GM23338 (cell line): ENCODE measurements at regions not wholly inside any gene's neighbourhood (a gene's known extent, or its start where the extent isn't known, plus 50 kb on each side); places are given as distances from the start of the nearest gene placed in this dataset.
"Not testable (repeated sequence)": the region's sequence is repeated elsewhere in the genome, so short reads cannot be mapped to it uniquely, and the experiment has no call there.

Experiments
- ATAC-seq: fragments of 200-7000 bp; cut with Tn5 transposase; 3 replicates; pipeline ENCODE4 v1.9.1; 2020
- DNase-seq: peaks from one replicate; pipeline ENCODE4 v3.0.0-alpha.2; 2015; ENCODE audit warnings: low spot score
- H2AFZ ChIP-seq: fragments of 200-600 bp; sonication (generic); 2 replicates; pipeline ENCODE4 v1.8.0; 2016; ENCODE audit warnings: antibody characterized with exemption, mild to moderate bottlenecking, moderate library complexity
- H3F3A ChIP-seq: fragments of 200-600 bp; sonication (generic); replicated peaks from 2 replicates; pipeline ENCODE4 v1.8.0; 2017; ENCODE audit warnings: antibody characterized with exemption, mixed run types, low read depth
- H3K27ac ChIP-seq: fragments of 200-600 bp; sonication (generic); 2 replicates; pipeline ENCODE4 v1.6.1; 2016; ENCODE audit warnings: low read depth
- H3K27me3 ChIP-seq: fragments of 200-600 bp; sonication (generic); 2 replicates; pipeline ENCODE4 v1.8.0; 2016; ENCODE audit warnings: mild to moderate bottlenecking, mixed run types, moderate library complexity; ENCODE audit not compliant: insufficient read depth
- H3K36me3 ChIP-seq: fragments of 200-600 bp; sonication (generic); 2 replicates; pipeline ENCODE4 v1.8.0; 2016; ENCODE audit warnings: mild to moderate bottlenecking; ENCODE audit not compliant: insufficient read depth
- H3K4me1 ChIP-seq: fragments of 200-600 bp; sonication (generic); 2 replicates; pipeline ENCODE4 v1.8.0; 2016; ENCODE audit warnings: mild to moderate bottlenecking, moderate library complexity; ENCODE audit not compliant: insufficient read depth
- H3K4me2 ChIP-seq: fragments of 200-600 bp; sonication (generic); 2 replicates; pipeline ENCODE4 v1.7.1; 2017; ENCODE audit warnings: mixed run types
- H3K4me3 ChIP-seq: fragments of 200-600 bp; sonication (generic); 2 replicates; pipeline ENCODE4 v1.6.1; 2016; ENCODE audit warnings: mixed run types
- H3K79me2 ChIP-seq: fragments of 200-600 bp; sonication (generic); replicated peaks from 2 replicates; pipeline ENCODE4 v1.8.0; 2017; ENCODE audit warnings: mild to moderate bottlenecking; ENCODE audit not compliant: insufficient read depth
- H3K9me2 ChIP-seq: fragments of 200-600 bp; sonication (generic); 2 replicates; pipeline ENCODE4 v1.8.0; 2017; ENCODE audit not compliant: insufficient read depth
- H4K20me1 ChIP-seq: fragments of 200-600 bp; sonication (generic); replicated peaks from 2 replicates; pipeline ENCODE4 v1.8.0; 2017; ENCODE audit warnings: mild to moderate bottlenecking; ENCODE audit not compliant: insufficient read depth
- H3K27ac Mint-ChIP-seq: 2 replicates; pipeline ENCODE4 v1.8.0; 2020; ENCODE audit warnings: inconsistent platforms, mild to moderate bottlenecking, moderate library complexity, mixed read lengths
- H3K27me3 Mint-ChIP-seq: 3 replicates; pipeline ENCODE4 v1.8.0; 2022; ENCODE audit warnings: low read depth, mild to moderate bottlenecking, moderate library complexity, mixed read lengths, inconsistent platforms; ENCODE audit not compliant: insufficient read depth, poor library complexity
- H3K36me3 Mint-ChIP-seq: 3 replicates; pipeline ENCODE4 v1.8.0; 2021; ENCODE audit warnings: low read depth, mild to moderate bottlenecking, inconsistent platforms, moderate library complexity, mixed read lengths
- H3K4me1 Mint-ChIP-seq: 3 replicates; pipeline ENCODE4 v1.8.0; 2020; ENCODE audit warnings: mild to moderate bottlenecking, inconsistent platforms, mixed read lengths
- H3K4me3 Mint-ChIP-seq: 3 replicates; pipeline ENCODE4 v1.8.0; 2021; ENCODE audit warnings: moderate library complexity, mild to moderate bottlenecking, inconsistent platforms, mixed read lengths
- H3K9me3 Mint-ChIP-seq: 3 replicates; pipeline ENCODE4 v1.8.0; 2020; ENCODE audit warnings: moderate library complexity, mild to moderate bottlenecking, inconsistent platforms, mixed read lengths
- CREB1 ChIP-seq: fragments of 250-450 bp; sonication (Bioruptor Pico); IDR thresholded peaks from 2 replicates; pipeline ENCODE4 v1.5.0; 2020; ENCODE audit warnings: low read depth, mild to moderate bottlenecking, moderate library complexity
- CTCF ChIP-seq, 2 experiments: fragments of 200-600 bp in 1 of 2; sonication (generic) in 1 of 2; conservative IDR thresholded peaks; 2 replicates each; pipeline versions ENCODE4 v1.5.1 to v1.6.1; 2016 to 2017; ENCODE audit warnings: antibody characterized with exemption in 2 of 2, low read depth in 2 of 2, mild to moderate bottlenecking in 2 of 2, moderate library complexity in 1 of 2
- EZH2 ChIP-seq: fragments of 200-600 bp; sonication (generic); IDR thresholded peaks from one replicate; pipeline ENCODE4 v1.8.0; 2017; ENCODE audit warnings: antibody characterized with exemption, mild to moderate bottlenecking, low read depth; ENCODE audit not compliant: unreplicated experiment
- JUNB ChIP-seq: IDR thresholded peaks from one replicate; pipeline ENCODE4 v1.6.1; 2016; ENCODE audit warnings: antibody characterized with exemption; ENCODE audit not compliant: unreplicated experiment
- NANOG ChIP-seq: IDR thresholded peaks from 2 replicates; pipeline ENCODE4 v1.6.1; 2016; ENCODE audit warnings: antibody characterized with exemption, borderline replicate concordance
- REST ChIP-seq: IDR thresholded peaks from one replicate; pipeline ENCODE4 v1.6.1; 2018; ENCODE audit warnings: antibody characterized with exemption; ENCODE audit not compliant: unreplicated experiment
- STAT1 ChIP-seq: IDR thresholded peaks from one replicate; pipeline ENCODE4 v1.6.1; 2016; ENCODE audit warnings: antibody characterized with exemption; ENCODE audit not compliant: unreplicated experiment
- ZNF114 ChIP-seq: fragments of 250-450 bp; sonication (Bioruptor Pico); IDR thresholded peaks from 2 replicates; pipeline ENCODE4 v1.5.0; 2020; ENCODE audit warnings: mild to moderate bottlenecking, moderate library complexity
- ZNF331 ChIP-seq: fragments of 250-450 bp; sonication (Bioruptor Pico); IDR thresholded peaks from 2 replicates; pipeline ENCODE4 v1.5.0; 2020; ENCODE audit warnings: low read depth, mild to moderate bottlenecking, moderate library complexity
- ZNF462 ChIP-seq: fragments of 250-450 bp; sonication (Bioruptor Pico); IDR thresholded peaks from 2 replicates; pipeline ENCODE4 v1.5.0; 2020; ENCODE audit warnings: mild to moderate bottlenecking, moderate library complexity

- TF ChIP-seq ZNF462 (CRISPR knock-in tag) = no peak
- TF ChIP-seq JUNB = no peak
Measured at GRCh38 chr12:102305486-102305885, 107.9 kb upstream of the PMCH start (continued).

DNA sequence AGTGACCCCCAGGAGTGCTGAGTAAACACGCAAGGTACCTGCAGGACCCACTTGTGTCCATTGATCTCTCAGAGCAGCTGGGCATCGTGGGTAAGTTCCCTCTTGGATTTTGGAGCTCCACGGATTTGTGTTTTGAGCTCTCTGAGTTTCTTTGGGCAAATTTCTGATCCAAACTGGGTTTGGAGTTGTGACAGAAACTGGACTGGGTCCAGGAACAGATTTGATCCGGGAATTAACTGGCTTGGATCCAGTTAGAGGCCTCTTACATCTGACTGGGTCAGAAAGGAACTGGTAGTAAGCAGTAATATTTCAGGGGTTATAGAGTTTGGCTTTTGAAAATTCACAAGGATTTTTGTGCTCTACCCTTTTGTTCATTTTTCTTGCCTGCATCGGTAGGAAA lies 107.0 kb upstream of the PMCH start:
- not testable (repeated sequence) for H3K9me2 ChIP-seq, H3F3A ChIP-seq, ATAC-seq, H3K4me1 ChIP-seq, H3K4me1 Mint-ChIP-seq, H2AFZ ChIP-seq, H3K27ac ChIP-seq, DNase-seq, H3K27me3 Mint-ChIP-seq, H3K27ac Mint-ChIP-seq, H3K4me2 ChIP-seq, H3K36me3 ChIP-seq, H3K4me3 Mint-ChIP-seq, H4K20me1 ChIP-seq, H3K27me3 ChIP-seq, H3K4me3 ChIP-seq, H3K79me2 ChIP-seq
- Mint-ChIP-seq H3K36me3 (peaks cover 12% of the 10 kb centered on the region; the same call in 2 of the 3 replicates), H3K9me3 (peaks cover 28% of the 10 kb centered on the region)

DNA sequence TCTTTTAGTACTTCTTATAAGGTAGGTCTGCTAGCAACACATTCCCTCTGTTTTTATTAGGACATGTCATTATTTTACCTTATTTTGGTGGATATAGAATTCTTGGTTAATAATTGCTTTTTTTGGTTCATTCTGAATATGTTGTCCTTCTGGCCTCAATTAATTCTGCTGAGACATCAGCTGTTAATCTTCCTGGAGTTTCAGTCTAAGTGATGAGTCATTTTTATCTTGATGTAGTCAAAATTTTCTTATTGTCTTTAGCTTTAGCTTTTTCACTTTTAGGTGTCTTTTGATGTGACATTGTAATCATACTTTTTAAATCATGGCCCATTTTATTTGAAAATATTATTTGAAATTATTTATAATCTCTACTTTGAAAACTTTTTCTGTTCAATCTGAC lies 104.9 kb upstream of the PMCH start:
- Mint-ChIP-seq H3K27me3 (no peaks in the 10 kb centered on the region), H3K9me3 (peaks cover 21% of the 10 kb centered on the region), H3K27ac (no peak overlapping the region), H3K36me3 (peaks cover 12% of the 10 kb centered on the region; the same call in 2 of the 3 replicates), H3K4me1 (no peaks in the 10 kb centered on the region), H3K4me3 (no peak overlapping the region)
- DNase-seq (no peak), ATAC-seq (no peak)
- Histone ChIP-seq H3K4me2 (no peak overlapping the region), H4K20me1 (no peaks in the 10 kb centered on the region), H3F3A (no peaks in the 10 kb centered on the region), H3K79me2 (no peaks in the 10 kb centered on the region), H3K36me3 (0 out of 2 replicates have a peak, but pooled peaks cover 5% of the 10 kb centered on the region), H2AFZ (no peak overlapping the region), H3K27me3 (no peaks in the 10 kb centered on the region), H3K4me3 (no peak overlapping the region), H3K27ac (no peak overlapping the region), H3K4me1 (no peaks in the 10 kb centered on the region), H3K9me2 (no peaks in the 10 kb centered on the region)
- no peak for TF ChIP-seq ZNF331 (CRISPR knock-in tag)
- TF ChIP-seq ZNF114 (CRISPR knock-in tag) = no peak
- no peak for TF ChIP-seq CREB1 (CRISPR knock-in tag)
- TF ChIP-seq STAT1 = no peak
- no peak for TF ChIP-seq REST
- TF ChIP-seq NANOG = no peak
- no peak for TF ChIP-seq JUNB
- no peak for TF ChIP-seq CTCF (conservative IDR thresholded peaks at IDR 0.05; ENCODE audit: low read depth in 2 of 2)
- TF ChIP-seq EZH2 = no peak
